ENCODE measurements at regions not wholly inside any gene's neighbourhood (a gene's known extent, or its start where the extent isn't known, plus 50 kb on each side); places are given as distances from the start of the nearest gene placed in this dataset.
A peak's percentile ranks its signal among the peaks of the same experiment; 100 is the strongest.

- no peak for DNase-seq
Observed at GRCh38 chr6:137434640-137435039, 59.6 kb downstream of the OLIG3 start.

- no peak for DNase-seq
Observed at GRCh38 chr6:137432054-137432611, 62.1 kb downstream of the OLIG3 start.

- no peak for DNase-seq
Observed at GRCh38 chr6:137430954-137431353, 63.2 kb downstream of the OLIG3 start.

- DNase-seq, result no peak
Observed at GRCh38 chr6:137427656-137428290, 66.4 kb downstream of the OLIG3 start.

- DNase-seq, result no peak
Observed at GRCh38 chr6:137426007-137426689, 68.0 kb downstream of the OLIG3 start.

- DNase-seq, result no peak
Observed at GRCh38 chr6:137424251-137424650, 69.9 kb downstream of the OLIG3 start.

- DNase-seq, result no peak
Observed at GRCh38 chr6:137423451-137424168, 70.6 kb downstream of the OLIG3 start.

GRCh38 chr6:137417396-137417795 is 76.8 kb downstream of the OLIG3 start:
- DNase-seq, result no peak

- DNase-seq, result no peak
Observed at GRCh38 chr6:137416376-137417109, 77.7 kb downstream of the OLIG3 start.

- DNase-seq, result no peak
Observed at GRCh38 chr6:137415834-137416190, 78.4 kb downstream of the OLIG3 start.

GRCh38 chr6:137415127-137415833 is 78.9 kb downstream of the OLIG3 start:
- DNase-seq, result peak; percentile 35

GRCh38 chr6:137414599-137414998 is 79.6 kb downstream of the OLIG3 start:
- DNase-seq, result no peak

GRCh38 chr6:137413482-137413881 is 80.7 kb downstream of the OLIG3 start:
- no peak for DNase-seq

GRCh38 chr6:137412562-137412961 is 81.6 kb downstream of the OLIG3 start:
- DNase-seq, result no peak

GRCh38 chr6:137409266-137409777 is 84.9 kb downstream of the OLIG3 start:
- DNase-seq, result no peak

GRCh38 chr6:137407816-137408215 is 86.4 kb downstream of the OLIG3 start:
- no peak for DNase-seq

- DNase-seq, result no peak
Observed at GRCh38 chr6:137405806-137406205, 88.4 kb downstream of the OLIG3 start.

GRCh38 chr6:137403855-137404254 is 90.3 kb downstream of the OLIG3 start:
- peak; percentile 65 for DNase-seq

GRCh38 chr6:137403443-137403842 is 90.8 kb downstream of the OLIG3 start:
- DNase-seq, result no peak

- DNase-seq, result peak; percentile 92
Observed at GRCh38 chr6:137402143-137402680, 92.0 kb downstream of the OLIG3 start.

- no peak for DNase-seq
Observed at GRCh38 chr6:137401088-137401487, 93.1 kb downstream of the OLIG3 start.

- DNase-seq, result no peak
Observed at GRCh38 chr6:137399881-137400443, 94.2 kb downstream of the OLIG3 start.

All from NCI-H774 (cell line).